ENCODE measurements at regions not wholly inside any gene's neighbourhood (a gene's known extent, or its start where the extent isn't known, plus 50 kb on each side); places are given as distances from the start of the nearest gene placed in this dataset.

DNA sequence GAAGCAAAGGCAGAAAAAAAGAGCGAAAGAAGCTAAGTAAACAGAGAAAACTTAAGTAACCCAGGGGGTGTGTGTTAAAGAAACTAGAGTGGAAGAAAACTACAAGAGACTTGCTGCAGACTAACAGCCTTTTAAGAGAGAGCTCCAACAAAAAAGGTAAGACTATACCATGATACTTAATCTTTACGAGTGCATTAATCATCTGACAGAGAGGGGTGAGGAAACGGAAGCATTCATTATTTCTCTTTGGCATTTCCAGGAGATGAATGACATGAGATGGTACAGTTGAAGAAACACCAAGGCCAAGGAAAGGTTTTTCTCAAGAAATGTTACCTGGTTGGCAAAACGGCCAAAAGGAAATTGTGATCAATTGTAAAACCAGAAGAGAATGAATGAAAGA is 906.8 kb downstream of the QKI start:
- TF ChIP-seq, protein P1, sequence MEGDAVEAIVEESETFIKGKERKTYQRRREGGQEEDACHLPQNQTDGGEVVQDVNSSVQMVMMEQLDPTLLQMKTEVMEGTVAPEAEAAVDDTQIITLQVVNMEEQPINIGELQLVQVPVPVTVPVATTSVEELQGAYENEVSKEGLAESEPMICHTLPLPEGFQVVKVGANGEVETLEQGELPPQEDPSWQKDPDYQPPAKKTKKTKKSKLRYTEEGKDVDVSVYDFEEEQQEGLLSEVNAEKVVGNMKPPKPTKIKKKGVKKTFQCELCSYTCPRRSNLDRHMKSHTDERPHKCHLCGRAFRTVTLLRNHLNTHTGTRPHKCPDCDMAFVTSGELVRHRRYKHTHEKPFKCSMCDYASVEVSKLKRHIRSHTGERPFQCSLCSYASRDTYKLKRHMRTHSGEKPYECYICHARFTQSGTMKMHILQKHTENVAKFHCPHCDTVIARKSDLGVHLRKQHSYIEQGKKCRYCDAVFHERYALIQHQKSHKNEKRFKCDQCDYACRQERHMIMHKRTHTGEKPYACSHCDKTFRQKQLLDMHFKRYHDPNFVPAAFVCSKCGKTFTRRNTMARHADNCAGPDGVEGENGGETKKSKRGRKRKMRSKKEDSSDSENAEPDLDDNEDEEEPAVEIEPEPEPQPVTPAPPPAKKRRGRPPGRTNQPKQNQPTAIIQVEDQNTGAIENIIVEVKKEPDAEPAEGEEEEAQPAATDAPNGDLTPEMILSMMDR (conservative IDR thresholded peaks at IDR 0.05) = no peak
- no peak overlapping the region for H3K27ac ChIP-seq

DNA sequence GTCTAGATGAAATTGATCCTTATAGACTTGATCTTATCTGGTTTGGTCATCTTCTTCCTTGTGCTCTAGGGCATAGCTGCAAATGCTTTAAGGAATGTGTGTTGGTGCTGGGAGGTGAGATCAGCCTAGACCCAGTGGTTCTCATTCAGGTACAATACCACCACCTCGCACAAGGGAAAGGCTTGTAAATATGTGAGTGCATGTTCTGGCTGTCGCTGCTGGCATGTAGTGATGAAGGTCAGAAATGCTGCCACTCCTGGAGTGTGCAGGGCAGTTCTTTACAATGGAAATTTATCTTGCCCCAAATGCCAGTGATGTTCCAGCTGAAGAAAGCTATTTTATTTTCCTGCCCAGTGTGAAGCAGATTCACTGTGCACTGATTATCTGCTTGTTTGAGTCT is 900.9 kb downstream of the QKI start:
- TF ChIP-seq, protein P1 (conservative IDR thresholded peaks at IDR 0.05) = no peak
- H3K27ac ChIP-seq = no peak overlapping the region

GRCh38 chr6:164308339-164308738 is 893.8 kb downstream of the QKI start:
- H3K27ac ChIP-seq = no peak overlapping the region
- TF ChIP-seq, protein P1 (conservative IDR thresholded peaks at IDR 0.05) = no peak

- no peak overlapping the region for H3K27ac ChIP-seq
- TF ChIP-seq, protein P1 (conservative IDR thresholded peaks at IDR 0.05) = no peak
These were observed 888.8 kb downstream of the QKI start for GRCh38 chr6:164303102-164303964.

DNA sequence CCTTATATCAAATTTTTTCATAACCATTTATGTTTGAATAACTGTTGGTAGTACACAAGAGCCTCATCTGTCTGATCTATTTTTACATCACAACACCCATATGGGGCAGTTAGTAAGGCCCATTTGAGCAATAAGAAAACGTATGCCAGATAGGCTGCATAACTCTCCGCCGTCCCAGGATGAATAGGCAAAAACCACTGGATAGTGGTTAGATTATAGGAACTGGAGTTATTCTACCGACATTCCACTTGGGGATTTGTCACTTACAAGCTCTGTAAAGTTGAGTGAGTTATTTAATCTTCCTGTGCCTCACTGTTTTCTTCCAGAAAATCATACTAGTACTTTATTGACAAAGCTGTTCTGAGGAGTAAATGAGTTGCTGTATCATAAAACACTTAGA is 881.9 kb downstream of the QKI start:
- TF ChIP-seq, protein P1 (conservative IDR thresholded peaks at IDR 0.05) = no peak
- H3K27ac ChIP-seq = no peak overlapping the region

- no peak overlapping the region for H3K27ac ChIP-seq
- TF ChIP-seq, protein P1 (conservative IDR thresholded peaks at IDR 0.05) = no peak
These were observed 879.7 kb downstream of the QKI start for GRCh38 chr6:164294047-164294784.

- no peak overlapping the region for H3K27ac ChIP-seq
- TF ChIP-seq, protein P1 (conservative IDR thresholded peaks at IDR 0.05) = no peak
These were observed 876.7 kb downstream of the QKI start for GRCh38 chr6:164291224-164291623.
